ENCODE measurements at regions not wholly inside any gene's neighbourhood (a gene's known extent, or its start where the extent isn't known, plus 50 kb on each side); places are given as distances from the start of the nearest gene placed in this dataset.

GRCh38 chr18:47604021-47604420 lies 326.4 kb downstream of the SMAD2 start:
- TF ChIP-seq FOXM1 (IDR thresholded peaks at IDR 0.05; ENCODE audit: borderline replicate concordance, low read depth) = no peak
- no peak for TF ChIP-seq NFIC (IDR thresholded peaks at IDR 0.05)
- TF ChIP-seq MAX (IDR thresholded peaks at IDR 0.05) = no peak
- no peak for TF ChIP-seq CREB1 (IDR thresholded peaks at IDR 0.05; ENCODE audit: low read depth)
- TF ChIP-seq TAF1 (IDR thresholded peaks at IDR 0.05; ENCODE audit: low read depth) = no peak
- no peak for TF ChIP-seq REST (IDR thresholded peaks at IDR 0.05; ENCODE audit: low read depth)
- no peak for TF ChIP-seq RAD21 (IDR thresholded peaks at IDR 0.05; ENCODE audit: low read depth)
- TF ChIP-seq TCF12 (IDR thresholded peaks at IDR 0.05; ENCODE audit: low read depth) = no peak
- TF ChIP-seq YY1 (IDR thresholded peaks at IDR 0.05; ENCODE audit: low read depth) = no peak
- no peak for TF ChIP-seq CEBPB (IDR thresholded peaks at IDR 0.05)
- no peak for TF ChIP-seq ZBTB7A (IDR thresholded peaks at IDR 0.05; ENCODE audit: low read depth)
- TF ChIP-seq EP300 (IDR thresholded peaks at IDR 0.05; ENCODE audit: borderline replicate concordance) = no peak
